PFSK-1 (cell line): ENCODE measurements at regions not wholly inside any gene's neighbourhood (a gene's known extent, or its start where the extent isn't known, plus 50 kb on each side); places are given as distances from the start of the nearest gene placed in this dataset.

Source experiments
- FOXP2 ChIP-seq: optimal IDR thresholded peaks from 2 replicates; pipeline ENCODE3; 2011; ENCODE audit warnings: borderline replicate concordance, control low read depth, inconsistent platforms; ENCODE audit not compliant: insufficient read depth; ENCODE audit errors: extremely low read length, extremely low read depth
- POLR2AphosphoS5 ChIP-seq: IDR thresholded peaks from 2 replicates; pipeline ENCODE4 v1.6.1; 2012; ENCODE audit warnings: low read depth, mild to moderate bottlenecking, control low read depth, low read length, moderate library complexity
- REST ChIP-seq, 2 experiments: IDR thresholded peaks; 2 replicates each; pipeline versions ENCODE4 v1.6.1 to v1.8.0; 2011 to 2012; ENCODE audit warnings: low read depth in 2 of 2, low read length in 2 of 2, control low read depth in 1 of 2, inconsistent platforms in 1 of 2, mild to moderate bottlenecking in 1 of 2, moderate library complexity in 1 of 2; ENCODE audit not compliant: insufficient read depth in 1 of 2
- SIN3A ChIP-seq: IDR thresholded peaks from 2 replicates; pipeline ENCODE4 v1.6.1; 2012; ENCODE audit warnings: mild to moderate bottlenecking, low read length, moderate library complexity, borderline replicate concordance; ENCODE audit not compliant: insufficient read depth
- TAF1 ChIP-seq: IDR thresholded peaks from 2 replicates; pipeline ENCODE4 v1.6.1; 2012; ENCODE audit warnings: low read length, control low read depth, borderline replicate concordance; ENCODE audit not compliant: insufficient read depth

DNA sequence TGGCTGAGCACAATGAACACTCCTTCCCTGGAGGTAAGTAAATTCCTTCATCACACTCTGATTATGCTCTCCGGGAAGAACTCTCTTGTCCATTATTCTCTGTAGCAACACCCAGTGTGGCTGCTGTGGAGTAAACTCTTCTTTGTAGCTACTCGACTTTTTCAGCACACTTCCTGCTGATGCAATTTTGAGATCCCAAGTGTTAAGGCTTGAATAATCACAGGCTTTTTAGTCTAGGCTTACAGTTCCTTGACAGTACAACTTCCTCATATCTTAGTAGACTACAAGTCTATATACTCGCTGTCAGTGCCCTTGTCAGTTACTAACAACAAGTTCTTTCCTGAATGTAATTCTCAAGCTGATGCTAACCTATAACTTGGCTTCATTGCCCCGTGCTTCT, 301.8 kb upstream of the API5 start:
- TF ChIP-seq POLR2AphosphoS5 (no peak), FOXP2 (no peak), SIN3A (no peak), REST (IDR thresholded peaks at IDR 0.05; ENCODE audit: insufficient read depth in 1 of 2, low read depth in 2 of 2, low read length in 2 of 2) (no peak), TAF1 (no peak)

- TF ChIP-seq SIN3A = no peak
- no peak for TF ChIP-seq FOXP2
- TF ChIP-seq POLR2AphosphoS5 = no peak
- TF ChIP-seq REST (IDR thresholded peaks at IDR 0.05; ENCODE audit: insufficient read depth in 1 of 2, low read depth in 2 of 2, low read length in 2 of 2) = no peak
- TF ChIP-seq TAF1 = no peak
Observed at GRCh38 chr11:43012606-43013005, 299.2 kb upstream of the API5 start.

- TF ChIP-seq SIN3A (no peak), TAF1 (no peak), FOXP2 (no peak), REST (IDR thresholded peaks at IDR 0.05; ENCODE audit: insufficient read depth in 1 of 2, low read depth in 2 of 2, low read length in 2 of 2) (no peak), POLR2AphosphoS5 (no peak)
Observed at GRCh38 chr11:43021466-43021865, 290.3 kb upstream of the API5 start.

GRCh38 chr11:43034341-43034740, 277.5 kb upstream of the API5 start:
- TF ChIP-seq POLR2AphosphoS5 (no peak), REST (IDR thresholded peaks at IDR 0.05; ENCODE audit: insufficient read depth in 1 of 2, low read depth in 2 of 2, low read length in 2 of 2) (no peak), FOXP2 (no peak), TAF1 (no peak), SIN3A (no peak)

DNA sequence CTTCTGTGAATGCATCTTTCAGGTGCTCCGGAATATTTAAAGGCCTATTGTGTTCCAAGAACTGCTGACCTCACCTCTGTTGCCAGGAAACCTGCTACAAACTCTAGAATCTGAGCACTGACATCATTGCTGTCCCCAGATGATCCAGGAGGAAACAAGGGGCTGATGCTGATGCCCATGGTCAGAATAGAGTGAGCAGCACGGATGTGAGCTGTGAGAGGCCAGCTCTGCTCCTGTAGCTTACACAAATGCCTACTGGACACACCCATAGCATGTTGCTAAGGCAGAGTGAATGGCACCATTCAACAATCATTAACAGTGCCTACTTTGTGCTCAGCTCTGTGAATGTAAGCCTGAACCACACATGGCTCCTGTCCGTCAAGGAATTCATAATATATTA, 276.7 kb upstream of the API5 start:
- TF ChIP-seq FOXP2 = no peak
- no peak for TF ChIP-seq POLR2AphosphoS5
- no peak for TF ChIP-seq SIN3A
- no peak for TF ChIP-seq REST (IDR thresholded peaks at IDR 0.05; ENCODE audit: insufficient read depth in 1 of 2, low read depth in 2 of 2, low read length in 2 of 2)
- TF ChIP-seq TAF1 = no peak
